Stomach (tissue), 4 donors: ENCODE measurements at regions not wholly inside any gene's neighbourhood (a gene's known extent, or its start where the extent isn't known, plus 50 kb on each side); places are given as distances from the start of the nearest gene placed in this dataset.

ENCODE experiments used
- CTCF ChIP-seq, 7 experiments: fragments of 450-650 bp in 4 of 7; fragments of 200-600 bp in 3 of 7; sonication (generic) in 3 of 7; IDR thresholded peaks; one replicate each; pipeline ENCODE4 v1.5.1; 2016 to 2019; ENCODE audit warnings: antibody characterized with exemption in 7 of 7, control low read depth in 2 of 7, mild to moderate bottlenecking in 1 of 7
- POLR2A ChIP-seq, 4 donors: fragments of 450-650 bp; IDR thresholded peaks; one replicate each; pipeline ENCODE4 v1.6.1; 2016; ENCODE audit warnings: antibody characterized with exemption in 4 of 4, control low read depth in 2 of 4, mild to moderate bottlenecking in 1 of 4, moderate library complexity in 1 of 4
- POLR2AphosphoS5 ChIP-seq, 3 donors: sonication (generic); formaldehyde crosslinking; IDR thresholded peaks; one replicate each; pipeline ENCODE4 v1.6.1; 2016; ENCODE audit warnings: antibody characterized with exemption in 3 of 3

GRCh38 chr7:25432807-25433206, 204.5 kb upstream of the NPVF start:
- TF ChIP-seq POLR2A (IDR thresholded peaks at IDR 0.05): no peak
- no peak for TF ChIP-seq CTCF (IDR thresholded peaks at IDR 0.05)
- no peak for TF ChIP-seq POLR2AphosphoS5 (IDR thresholded peaks at IDR 0.05)
